HG02623 (cell line): ENCODE measurements at regions not wholly inside any gene's neighbourhood (a gene's known extent, or its start where the extent isn't known, plus 50 kb on each side); places are given as distances from the start of the nearest gene placed in this dataset.

ENCODE experiments used
- ATAC-seq: cut with Tn5 transposase; IDR thresholded peaks from one replicate; pipeline ENCODE4 v1.9.1; 2021; ENCODE audit warnings: moderate library complexity; ENCODE audit not compliant: unreplicated experiment

DNA sequence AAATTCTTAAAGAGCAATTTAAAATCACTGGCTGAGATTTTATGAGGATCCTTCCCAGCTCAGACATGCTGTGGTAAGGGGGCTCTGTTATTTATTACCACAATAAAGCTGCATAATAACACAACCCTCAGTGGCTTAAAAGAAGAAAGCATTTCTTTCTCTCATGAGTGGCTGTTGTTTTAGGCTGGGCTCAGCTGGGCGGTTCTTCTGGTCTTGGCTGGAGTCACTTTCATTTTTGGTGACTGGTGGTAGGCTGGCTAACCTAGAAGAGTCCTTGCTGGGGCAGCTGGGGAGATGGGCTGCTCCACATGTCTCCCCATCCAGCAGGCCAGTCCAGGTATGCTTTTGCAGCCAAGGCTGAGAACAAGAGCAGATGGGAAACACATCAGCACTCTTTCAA is 113.0 kb upstream of the MSX1 start:
- ATAC-seq = no peak

DNA sequence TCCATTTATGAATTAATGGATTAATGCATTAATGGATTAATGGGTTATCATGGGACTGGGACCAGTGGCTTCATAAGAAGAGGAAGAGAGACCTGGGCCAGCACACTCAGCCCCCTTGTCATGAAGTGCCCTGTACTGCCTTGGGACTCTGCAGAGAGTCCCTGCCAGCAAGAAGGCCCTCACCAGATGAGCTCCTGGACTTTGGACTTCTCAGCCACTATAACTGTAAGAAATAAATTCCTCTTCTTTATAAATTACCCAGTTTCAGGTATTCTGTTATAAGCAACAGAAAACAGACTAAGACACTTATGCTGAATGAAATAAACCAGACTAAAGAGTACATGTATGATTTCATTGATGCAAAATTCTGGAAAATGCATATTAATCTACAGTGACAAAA is 119.4 kb upstream of the MSX1 start:
- no peak for ATAC-seq

DNA sequence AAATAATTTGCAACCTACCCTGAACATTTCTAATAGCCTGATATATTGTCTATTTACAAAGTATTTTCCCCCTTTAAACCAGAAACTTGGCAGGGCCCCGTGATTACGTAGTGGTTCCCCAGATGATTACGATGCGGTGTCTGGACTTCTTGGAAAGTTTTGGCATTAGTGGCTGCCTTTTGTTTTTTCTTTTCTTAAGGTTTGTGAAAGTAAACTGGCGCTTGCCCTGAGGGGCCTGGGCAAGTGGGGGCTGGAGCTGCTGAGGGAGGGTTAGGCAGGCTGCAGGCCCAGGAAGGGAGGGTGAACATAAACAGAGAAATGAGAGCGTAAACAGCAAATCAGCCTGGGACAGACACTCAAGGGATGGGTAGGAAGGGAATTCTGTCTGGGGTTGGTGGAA is 123.6 kb upstream of the MSX1 start:
- no peak for ATAC-seq

DNA sequence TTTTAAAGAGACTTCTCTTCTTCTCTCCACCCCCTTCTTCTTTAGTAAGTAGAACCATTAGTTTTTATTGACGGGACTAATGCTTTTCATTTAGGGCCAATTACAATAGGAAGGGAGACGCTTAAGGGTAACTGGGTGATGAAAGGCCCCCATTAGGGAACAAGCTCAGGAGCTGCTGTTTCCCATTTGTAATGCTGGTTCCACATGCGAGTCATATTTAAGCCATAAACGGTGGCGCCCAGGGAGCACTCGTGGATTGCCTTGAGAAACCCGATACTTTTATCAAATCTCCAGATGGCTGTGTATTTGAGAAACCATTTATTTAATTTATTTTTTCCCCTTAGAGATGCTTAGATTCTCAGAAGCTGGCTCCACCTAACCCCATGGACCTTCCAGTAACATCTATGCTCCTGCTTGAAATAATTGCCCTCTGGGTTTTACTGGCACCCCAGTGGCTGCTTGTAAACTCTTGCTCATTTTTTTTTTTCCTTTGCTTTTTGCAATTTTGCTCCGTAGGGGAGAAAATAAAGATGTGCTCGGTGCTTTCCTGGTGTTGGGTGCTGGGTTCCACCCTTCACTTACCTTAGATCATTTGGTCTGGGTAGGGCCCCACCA is 124.2 kb upstream of the MSX1 start:
- ATAC-seq = no peak

DNA sequence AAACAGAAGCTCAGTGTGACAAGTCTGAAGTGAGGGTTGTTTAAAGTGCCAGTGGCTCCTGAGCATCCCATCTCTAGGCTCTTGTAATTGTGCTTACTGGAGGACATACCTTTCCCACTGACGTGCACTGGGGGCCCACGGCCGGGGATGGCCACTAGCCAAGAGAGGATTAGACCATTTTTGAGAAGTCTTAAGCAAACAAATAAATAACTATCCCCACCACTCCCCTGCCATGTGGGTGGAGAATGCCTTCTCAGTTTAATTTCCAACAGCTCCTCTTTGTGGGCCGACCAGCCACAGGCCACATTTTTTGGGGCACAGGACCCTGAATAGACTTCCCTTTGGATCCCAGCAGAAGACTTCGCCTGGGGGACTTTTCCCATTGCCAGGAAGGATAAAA is 125.0 kb upstream of the MSX1 start:
- ATAC-seq = no peak

DNA sequence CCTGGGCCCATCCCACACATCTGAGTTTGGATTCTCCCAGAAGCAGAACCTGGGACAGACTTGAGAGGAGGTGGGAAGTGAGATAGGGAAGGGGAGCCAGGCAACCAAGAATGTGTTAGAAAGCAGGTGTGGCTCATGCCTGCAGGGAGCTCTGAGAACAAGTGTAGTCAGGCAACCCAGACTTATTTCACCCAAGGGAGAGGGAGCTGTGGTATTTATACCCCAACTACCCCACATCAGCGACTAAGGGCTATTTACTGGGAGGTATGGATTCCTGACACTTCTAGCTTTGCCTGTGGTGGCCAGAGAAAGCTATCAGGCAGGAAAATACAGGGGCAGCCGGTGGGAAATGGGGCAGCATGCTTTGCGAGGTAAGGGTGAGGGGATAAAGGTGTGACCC is 125.8 kb upstream of the MSX1 start:
- ATAC-seq = no peak

DNA sequence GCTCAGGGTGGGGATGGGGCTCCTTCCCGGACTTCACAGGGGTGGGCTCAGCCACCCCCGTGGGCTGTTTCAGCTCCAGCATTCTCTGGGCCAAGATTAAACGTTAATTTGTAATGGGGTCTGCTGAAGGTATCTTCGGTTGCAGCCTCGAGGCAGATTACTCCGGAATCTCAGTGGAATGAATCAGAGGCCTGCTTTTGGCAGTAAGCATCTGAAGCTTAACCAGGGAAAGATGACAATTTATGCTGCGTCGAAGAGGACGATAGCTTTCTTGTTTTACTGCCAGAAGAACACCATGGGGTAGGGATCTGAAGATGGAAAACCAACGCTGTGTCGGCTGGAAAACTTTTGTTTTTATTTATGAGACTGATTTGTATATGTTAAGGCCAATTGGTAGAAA is 129.2 kb upstream of the MSX1 start:
- no peak for ATAC-seq

DNA sequence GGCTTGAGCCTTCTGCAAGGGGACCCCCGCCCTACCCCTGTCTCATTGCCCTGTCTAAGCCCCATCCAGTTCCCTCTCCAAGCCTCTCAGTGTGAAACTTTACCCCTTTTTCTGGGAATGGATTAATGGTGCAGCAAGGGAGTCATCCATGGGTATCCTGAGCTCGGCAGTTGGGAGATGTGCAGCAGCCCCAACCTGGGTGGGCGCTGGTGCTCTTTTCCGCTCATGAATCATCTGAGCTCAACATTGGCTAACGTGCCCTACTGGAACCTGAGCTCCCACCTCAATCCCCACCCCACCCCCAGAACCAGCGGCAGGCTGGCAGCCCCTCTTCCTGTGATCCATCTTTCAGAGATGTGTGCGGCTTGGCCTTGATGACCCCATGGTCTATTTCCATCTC is 130.3 kb upstream of the MSX1 start:
- ATAC-seq = no peak

DNA sequence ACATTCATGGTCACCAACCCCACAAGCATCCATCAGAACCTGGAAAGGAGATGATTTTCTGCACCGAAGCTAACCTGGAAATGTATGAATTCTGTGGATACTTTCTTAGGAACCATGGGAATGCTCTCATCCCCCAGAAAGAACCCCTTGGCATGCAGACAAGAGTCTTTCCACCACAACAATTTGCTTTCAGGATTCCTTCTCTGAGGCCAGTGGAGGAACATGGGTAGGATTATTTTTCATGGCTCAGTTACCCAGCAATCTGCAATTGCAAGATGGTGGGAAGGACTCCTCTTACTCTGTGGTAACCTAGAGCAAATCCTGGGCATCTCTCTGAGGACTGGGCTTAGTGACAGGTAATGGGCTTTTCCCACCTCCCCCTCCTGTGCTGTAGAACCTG is 131.9 kb upstream of the MSX1 start:
- ATAC-seq = no peak

DNA sequence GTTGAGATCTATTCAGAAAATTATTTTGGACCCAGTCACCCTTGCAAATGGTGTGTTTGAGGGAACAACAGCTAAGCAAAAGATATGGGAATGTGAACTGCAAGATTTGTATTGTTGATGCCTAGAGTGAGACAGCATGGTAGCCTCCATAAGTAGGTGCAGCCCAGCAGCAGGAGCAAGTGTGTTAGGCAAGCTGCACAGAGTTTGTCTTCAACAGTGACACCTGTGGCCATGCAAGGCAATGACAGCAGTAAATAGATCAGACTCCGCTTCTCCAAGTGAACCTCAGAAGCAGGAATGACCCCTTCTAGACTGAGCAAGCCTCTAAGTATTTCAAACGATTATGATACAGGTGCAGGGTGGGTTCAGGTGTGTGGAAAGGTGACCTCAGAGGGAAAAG is 133.4 kb upstream of the MSX1 start:
- no peak for ATAC-seq

DNA sequence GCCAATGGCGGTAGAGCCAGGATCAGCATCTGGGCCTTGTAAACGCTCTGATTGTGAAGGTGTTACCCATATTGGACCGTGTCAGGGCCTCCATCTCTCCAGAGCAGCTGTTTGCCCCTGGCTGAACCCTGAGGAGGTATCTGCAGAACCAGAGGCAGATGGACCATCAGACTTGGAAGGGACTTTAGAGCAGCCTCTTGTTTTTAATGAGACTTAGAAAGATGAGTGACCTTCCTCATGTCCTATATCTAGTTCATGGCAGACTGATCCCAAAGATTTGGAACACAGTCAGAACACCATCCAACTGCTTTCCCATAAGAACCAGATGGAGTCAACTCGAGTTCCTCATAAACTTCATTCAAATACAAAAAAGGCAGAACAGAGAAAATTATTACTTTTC is 135.1 kb upstream of the MSX1 start:
- ATAC-seq = no peak

DNA sequence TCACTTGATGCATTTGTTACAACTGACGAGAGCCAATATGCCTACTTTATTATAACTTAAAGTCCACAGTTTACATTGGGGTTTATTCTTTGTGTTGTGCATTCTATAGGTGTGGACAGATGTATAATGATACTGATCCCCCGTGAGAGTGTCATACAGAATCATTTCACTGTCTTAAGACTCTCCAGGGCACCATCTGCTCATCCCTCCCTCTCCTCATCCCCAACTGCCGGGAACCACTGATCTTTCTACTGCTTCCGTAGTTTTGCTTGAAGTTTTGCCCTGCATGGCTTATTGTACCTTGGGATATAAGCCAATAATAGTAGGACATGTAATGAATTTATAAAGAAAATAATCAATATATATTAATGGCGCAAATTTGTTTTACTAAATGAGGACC is 137.8 kb upstream of the MSX1 start:
- no peak for ATAC-seq

DNA sequence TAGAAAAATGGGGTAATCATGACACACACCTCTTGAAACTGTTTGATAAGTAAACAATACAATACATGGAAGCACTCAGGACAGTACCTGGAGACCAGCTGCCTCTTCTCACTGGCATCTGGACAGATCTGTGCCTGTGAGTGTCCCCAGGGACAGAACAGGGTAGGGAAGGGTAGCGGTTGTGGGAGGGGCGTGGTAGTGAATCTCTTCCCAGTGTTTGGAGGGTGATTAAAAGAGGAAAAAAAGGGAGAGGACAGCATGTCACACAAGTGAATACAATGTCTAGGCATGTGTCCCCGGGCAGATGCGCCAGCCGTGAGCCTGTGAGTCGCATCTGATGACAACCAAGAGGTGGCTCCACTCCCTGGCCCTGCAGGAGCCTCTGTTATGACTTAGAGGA is 138.8 kb upstream of the MSX1 start:
- ATAC-seq = no peak

DNA sequence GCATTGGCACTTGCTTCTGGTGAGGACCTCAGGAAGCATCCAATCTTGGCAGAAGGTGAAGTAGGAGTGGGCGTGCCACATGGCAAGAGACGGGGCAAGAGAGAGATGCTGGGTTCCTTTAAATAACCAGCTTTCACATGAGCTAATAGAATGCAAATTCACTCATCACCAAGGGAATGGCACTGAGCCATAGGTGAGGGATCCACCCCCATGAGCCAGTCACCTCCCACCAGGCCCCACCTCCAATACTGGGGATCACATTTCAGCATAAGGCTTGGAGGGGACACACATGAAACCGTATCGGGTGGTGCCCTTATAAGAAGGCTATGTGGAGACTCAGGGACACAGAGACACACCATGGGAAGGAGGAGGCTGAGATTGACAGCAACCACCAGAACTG is 140.0 kb upstream of the MSX1 start:
- no peak for ATAC-seq

DNA sequence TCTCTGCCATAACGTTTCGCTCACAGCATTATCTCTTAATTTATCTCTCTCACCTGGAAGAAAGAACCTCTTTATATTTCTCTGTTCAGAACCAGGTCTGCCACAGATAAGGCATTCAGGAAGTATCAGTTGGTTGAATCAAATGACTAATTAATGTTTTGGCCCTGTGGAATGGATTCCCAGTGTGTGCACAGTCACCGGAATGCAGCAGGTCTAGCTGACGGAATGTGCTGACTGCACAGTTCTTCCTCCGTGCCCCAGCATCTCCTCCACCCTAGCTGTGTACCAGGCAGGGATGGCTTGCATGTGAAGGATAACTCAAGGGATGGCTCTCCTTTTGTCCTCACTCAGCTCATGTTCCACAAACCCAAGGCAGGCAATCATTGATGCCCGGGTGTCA is 141.8 kb upstream of the MSX1 start:
- no peak for ATAC-seq

DNA sequence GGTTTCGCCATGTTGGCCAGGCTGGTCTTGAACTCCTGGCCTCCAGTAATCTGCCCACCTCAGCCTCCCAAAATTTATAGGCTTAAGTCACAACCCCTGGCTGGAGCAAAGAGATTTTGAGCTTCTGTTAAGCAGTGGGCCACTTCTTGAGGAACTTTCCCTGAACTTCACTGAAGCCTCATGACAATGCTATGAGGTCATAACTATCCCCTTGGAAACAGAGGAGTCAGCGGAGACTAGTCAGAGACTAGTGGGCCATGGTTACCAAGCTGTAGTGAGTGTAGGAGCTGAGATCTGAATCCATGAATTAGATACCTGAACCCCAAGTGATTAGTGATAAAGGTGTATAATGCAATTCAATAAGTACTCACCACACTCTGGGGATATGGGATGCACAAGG is 145.1 kb upstream of the MSX1 start:
- no peak for ATAC-seq

DNA sequence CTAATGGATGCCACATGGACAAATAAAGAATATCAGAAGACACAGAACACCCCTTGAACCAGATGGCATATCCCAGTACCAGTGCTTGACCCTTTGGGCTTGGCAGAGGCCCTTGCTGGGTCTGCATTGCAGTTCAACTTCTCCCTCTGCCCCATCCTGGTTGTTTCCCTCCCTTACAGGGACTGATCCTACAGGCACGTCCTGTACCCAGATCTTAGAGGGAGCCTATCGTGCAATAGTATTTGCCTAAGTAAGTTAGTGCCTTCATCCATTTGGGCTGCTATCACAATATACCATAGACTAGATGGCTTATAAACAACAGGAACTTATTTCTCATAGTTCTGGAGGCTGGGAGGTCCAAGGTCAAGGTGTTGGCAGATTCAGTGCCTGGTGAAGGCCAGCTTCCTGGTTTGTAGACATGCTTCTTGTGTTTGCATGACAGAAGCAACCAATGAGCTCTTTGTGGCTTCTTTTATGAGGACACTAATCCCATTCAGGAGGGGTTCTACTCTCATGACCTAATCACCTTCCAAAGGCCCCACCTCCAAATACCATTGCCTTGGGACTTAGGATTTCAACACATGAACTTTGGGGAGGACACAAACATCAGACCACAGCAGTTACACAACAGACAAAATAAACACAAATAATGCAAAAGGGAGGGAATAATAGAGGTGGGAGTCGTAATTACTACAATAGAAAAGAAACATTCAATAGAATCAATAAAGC is 146.5 kb upstream of the MSX1 start:
- ATAC-seq = no peak

DNA sequence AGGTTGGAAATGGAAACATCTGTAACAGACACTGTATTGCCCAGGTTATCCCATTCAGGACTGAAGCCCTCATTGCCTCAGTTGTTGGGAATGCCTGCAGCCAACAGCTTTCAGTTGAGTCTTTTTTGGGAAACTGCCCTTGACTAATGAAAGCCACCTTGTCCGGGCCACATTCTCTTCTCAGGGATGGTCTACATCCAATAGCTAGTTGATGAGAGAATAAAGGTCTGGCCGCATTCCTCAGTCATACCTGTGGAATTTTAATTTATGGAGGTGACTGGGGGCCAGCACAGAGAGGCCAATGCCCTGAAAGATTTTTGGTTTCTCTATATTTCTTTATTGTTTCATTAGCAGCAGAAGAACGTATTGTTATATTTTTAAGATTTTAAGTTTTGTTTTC is 147.6 kb upstream of the MSX1 start:
- no peak for ATAC-seq

DNA sequence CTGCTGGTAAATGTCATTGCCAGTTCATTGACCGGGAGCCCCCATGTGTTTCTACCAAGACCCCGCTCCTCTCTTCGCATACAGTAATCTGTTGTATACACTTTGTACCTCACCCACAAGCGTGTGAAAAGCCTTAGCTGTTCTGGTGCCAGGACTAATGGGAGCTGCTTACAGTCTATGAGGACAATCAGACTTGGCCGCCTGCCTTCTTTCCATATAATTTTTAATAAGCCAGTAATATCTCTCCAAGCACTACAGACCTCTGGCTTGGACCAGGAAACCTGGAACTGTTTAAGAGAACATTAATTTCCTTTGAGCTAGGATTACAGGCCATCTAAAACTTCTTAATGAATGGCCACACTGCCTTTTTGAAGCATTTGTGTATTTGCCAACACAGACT is 149.7 kb upstream of the MSX1 start:
- no peak for ATAC-seq

DNA sequence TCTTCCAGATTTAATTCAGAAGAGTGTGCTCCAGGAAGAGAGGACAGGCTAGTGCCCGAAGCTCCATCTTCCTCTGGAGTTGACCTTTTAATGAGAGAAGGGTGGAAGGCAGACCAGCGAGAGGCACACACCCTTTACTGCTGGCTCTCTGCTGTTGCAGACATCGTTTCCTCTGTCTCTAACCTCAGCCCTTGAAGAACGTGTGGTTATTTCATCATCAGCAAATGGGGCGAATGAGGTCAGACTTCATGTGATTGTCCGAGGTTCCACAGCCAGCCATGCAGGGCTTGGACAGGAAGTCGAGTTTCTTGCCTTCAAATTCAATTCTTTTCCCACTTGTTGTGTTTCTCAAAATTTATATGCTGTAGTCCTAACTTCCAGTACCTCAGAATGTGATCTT is 155.2 kb upstream of the MSX1 start:
- no peak for ATAC-seq

DNA sequence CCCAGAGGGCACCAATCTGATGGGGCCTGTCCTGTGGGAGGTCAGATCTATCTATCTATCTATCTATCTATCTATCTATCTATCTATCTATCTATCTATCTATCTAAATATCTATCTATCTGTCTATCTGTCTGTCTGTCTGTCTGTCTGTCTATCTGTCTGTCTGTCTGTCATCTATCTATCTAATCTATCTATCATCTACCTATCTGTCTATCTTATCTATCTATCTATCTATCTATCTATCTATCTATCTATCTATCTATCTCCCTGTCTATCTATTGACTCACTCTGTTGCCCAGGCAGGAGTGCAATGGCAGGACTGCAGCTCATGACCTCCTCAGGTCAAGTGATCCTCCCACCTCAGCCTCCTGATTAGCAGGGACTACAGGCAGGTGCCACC is 155.7 kb upstream of the STX18 start:
- ATAC-seq = no peak

DNA sequence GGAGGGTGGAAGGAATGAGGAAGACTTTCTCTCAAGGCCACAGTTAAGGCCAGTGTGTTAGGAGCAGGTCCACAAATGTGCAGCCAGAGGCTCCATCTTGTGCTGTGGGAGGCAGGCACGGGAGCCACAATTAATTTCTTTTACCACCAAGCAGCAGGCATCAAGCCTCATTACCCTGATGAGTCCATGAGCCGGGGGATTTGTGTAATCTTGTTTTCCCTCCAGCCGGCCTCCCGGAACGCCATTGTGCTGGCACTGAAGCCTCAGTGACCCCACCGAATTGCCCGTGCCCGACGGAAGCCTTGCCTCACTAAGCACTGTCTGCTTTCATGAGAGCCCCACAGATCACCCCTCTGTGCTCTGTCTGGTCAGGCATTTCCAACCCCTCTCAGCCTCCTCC is 154.7 kb upstream of the STX18 start:
- no peak for ATAC-seq

DNA sequence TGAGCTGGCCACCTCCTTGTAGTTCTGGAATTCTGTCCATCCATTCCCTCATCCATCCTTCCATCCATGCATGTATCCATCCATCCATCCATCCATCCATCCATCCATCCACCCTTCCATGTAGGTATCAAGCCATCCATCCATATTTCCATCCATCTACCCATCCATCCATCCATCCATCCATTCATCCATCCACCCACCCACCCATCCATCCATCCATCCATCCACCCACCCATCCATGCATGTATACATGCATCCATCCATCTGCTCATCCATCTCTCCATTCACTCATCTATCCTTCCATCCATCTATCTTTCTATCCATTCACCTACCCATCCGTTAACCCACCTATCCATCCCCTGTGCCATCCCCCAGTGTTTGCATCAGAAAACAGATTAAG is 153.6 kb upstream of the STX18 start:
- ATAC-seq = no peak
